GM15510 (cell line): ENCODE measurements at regions not wholly inside any gene's neighbourhood (a gene's known extent, or its start where the extent isn't known, plus 50 kb on each side); places are given as distances from the start of the nearest gene placed in this dataset.

Experiments
- POLR2A ChIP-seq: IDR thresholded peaks from 3 replicates; pipeline ENCODE4 v1.6.1; 2011; ENCODE audit warnings: borderline replicate concordance; ENCODE audit not compliant: insufficient read length; ENCODE audit errors: extremely low read depth

DNA sequence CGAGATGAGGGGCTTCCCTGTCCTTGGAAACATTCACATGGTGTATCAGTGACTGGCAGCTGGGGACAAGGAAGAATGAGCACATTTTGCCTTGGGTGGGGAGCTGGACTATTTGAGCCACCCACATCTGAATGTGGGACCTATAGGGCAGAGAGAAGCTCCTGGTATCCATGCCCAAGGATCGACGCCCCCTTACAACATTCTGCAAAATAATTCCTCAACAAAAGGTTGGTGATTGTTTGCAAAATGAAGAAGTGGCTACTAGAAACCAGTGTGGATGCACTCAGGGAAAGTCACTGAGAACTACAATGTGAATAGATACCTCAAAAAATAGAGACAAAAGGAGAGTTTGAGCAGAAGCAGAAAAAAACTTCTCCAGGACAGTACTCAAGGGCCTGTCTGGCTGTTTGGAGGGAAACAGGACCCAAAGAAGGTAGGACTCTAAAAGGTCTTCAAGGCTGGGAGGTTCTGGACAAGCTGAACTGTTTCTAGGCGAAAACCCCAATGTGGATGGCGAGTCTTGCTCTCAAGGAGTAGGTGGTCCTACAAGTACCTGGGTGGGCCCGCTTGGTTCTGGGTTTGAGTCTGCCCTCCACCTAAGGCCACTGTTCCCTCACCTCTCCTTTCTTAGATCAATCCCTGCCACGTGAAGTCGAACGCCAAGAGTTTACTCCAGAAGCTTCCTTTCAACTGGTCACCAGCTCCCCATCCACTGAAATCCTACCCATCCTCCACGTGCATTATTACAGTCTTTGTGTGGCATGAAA, 125.0 kb upstream of the ZNF746 start:
- TF ChIP-seq POLR2A, result no peak

DNA sequence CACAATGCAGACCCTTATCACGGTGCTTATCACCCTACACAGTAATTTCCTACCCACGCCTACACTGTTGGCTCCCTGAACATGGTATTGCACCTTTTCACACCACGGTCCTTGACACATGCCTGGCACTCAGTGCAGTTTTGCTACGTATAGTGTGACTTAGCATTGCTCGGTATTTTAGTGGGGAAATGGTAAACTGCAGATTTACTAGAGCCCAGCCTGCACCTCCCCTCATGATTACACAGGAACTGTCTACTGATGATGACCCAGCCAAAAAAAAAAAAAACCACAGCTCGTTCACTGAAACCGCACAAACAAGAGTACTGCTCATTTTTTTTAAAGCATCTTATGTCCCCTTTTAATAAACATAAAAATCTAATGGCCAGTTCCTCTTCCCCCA, 124.2 kb upstream of the ZNF746 start:
- TF ChIP-seq POLR2A, result no peak

DNA sequence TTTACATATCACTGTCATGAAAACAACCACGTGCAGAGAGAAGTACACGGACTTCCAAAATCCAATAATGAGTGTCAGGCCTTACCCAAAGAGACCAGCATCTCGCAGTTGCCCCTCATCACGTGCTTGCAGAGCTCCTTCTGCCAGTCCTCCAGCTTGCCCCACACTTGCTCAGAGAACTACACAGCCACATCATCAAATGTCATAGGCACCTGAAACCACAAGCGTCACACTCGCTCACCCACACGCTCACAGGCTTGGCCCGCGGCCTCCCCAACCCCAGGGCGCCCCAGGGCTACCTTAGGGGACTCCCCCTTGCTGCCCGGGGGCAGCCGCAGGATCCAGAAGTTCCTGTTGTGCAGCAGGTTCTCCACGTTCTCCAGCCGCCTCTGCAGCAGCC, 123.4 kb upstream of the ZNF746 start:
- TF ChIP-seq POLR2A, result no peak

DNA sequence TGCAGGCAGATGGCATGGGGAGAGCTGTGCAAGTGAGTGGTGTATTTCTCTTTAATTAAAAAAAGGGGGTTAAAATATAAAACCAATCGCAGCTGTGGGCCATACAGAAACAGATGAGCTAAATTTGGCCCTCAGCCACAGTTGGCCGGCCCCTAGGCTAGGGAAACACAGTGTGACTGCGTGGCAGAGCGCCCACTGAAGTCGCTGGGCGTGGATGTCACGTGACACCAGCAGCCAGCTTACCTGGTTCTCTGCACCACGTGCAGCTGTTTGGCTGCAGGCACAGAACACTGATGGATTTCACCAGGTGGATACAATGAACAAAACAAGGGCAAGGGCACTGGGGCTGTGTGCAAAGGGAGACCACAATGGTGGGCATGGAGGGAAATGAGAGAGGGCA, 119.3 kb upstream of the ZNF746 start:
- no peak for TF ChIP-seq POLR2A

DNA sequence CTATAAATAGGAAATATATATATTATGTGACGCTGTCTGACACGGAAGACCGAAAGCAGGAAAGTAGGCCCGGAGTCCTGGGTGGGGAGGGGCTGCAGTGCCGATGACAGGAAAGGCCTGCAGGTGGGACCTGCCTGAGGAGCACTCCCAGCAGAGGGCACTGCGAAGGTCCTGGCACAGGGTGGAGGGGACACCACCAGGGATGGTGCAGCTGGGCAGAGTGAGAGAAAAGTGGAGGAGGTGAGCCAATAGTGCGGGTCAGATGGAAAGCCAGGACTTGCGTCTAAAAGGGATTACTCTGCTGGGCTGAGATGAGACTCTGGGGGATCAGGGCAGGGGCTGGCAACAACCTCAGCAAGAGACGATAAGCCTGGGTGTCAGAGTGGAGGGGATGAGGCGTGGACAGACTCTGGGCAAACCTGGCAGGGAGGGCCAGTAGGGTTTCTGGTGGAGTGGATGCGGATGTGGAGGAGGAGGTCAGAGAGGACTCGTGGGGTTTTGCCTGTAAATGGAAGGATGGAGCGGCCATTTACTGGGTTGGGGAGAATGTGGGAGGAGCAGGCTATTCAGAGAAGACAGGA, 118.2 kb upstream of the ZNF746 start:
- no peak for TF ChIP-seq POLR2A

DNA sequence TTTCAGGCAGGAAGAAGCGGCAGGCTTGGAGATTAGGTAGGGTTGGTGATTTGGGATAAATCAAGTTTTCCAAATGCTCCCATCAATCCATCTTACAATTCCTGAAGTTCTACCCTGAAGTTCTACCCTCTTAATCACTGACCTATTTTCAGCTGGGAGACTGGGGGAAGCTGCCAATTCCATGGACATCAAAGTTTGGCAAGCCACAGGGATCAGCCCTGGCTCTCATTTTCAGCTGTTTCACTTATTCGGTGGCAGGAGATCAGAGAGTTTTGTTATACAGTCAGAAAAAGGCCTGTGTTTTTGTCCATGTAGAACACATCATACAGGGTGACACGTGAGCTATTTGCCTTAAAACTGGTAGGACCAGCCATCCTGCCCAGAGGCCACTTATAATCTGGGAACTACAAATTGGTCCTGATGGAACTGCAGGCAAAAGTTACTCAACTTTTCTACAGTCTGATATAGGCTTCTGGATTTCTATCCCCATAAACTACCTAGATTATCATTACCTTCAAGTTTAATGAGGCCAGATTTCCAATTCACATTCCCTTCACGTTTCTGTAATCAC, 112.9 kb upstream of the ZNF746 start:
- no peak for TF ChIP-seq POLR2A

DNA sequence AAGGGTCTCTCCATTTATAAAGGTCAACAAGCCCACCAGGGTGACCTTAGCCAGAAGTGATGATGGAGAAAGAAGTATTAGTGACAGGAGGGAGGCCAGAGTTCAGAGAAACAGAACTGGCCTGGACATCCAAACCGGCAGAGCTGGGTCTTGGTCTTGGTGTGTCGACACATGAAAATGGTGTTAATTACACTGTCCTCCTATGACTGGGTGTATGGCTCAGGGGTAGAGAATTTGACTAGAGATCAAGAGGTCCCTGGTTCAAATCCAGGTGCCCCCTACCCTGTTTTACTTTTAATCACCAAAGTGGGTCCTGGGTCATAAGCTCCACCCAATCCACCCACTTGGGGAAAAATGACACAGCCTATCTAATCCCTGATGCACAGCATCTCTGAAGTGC, 110.6 kb upstream of the ZNF746 start:
- TF ChIP-seq POLR2A, result no peak

DNA sequence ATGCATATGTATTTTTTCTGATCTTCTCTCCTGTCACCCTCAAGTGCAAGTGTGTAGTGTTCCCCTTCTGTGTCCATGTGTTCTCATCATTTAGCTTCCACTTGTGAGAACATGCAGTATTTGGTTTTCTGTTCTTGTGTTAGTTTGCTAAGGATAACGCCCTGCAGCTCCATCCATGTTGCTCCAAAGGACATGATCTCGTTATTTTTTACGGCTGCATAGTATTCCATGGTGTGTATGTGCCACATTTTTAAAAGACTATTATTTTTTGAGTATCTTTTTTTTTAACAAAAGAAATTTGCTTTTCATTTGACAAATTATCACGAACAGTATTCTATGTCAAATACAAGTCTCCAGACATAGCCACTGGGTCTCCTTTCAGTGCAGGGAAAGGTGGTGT, 110.1 kb upstream of the ZNF746 start:
- TF ChIP-seq POLR2A, result no peak

DNA sequence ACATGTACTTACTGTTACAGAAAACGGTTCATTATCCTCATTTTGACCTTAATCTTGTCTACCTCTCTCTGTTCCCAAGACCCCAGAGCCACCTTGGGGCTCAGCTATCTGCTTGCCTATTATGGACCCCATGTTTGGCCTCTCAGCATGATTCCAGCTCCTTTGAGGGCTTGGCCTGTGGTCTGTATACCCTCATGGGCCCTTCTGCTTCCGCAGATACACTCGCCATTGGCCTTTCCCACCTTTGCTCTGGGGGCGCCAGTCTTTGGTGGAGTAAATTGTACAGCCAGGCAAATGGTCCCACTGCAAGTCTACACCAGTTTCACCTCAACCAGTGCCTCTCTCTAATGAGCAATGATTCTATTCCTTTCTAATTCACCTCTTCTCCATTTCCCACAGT, 109.2 kb upstream of the ZNF746 start:
- TF ChIP-seq POLR2A, result no peak

DNA sequence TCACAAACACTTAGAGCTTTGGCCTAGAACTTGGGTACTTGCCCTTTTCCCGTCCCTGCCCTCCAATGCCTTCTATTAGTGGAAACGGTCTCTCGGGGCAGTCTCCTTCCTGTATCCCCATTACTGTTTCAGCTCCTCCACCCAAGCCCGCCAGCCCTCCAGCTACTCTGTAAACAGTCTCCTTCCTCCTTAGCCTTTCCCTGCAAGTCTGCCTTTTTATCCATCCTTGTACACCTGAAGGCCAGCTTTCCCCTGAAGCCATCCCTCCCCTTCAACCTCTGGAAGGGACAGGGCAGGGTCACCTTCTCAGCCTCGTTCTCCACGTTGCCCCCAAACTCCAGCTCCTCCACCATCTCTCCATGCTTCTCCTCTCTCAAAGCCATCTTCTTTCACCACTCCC, 108.1 kb upstream of the ZNF746 start:
- no peak for TF ChIP-seq POLR2A

DNA sequence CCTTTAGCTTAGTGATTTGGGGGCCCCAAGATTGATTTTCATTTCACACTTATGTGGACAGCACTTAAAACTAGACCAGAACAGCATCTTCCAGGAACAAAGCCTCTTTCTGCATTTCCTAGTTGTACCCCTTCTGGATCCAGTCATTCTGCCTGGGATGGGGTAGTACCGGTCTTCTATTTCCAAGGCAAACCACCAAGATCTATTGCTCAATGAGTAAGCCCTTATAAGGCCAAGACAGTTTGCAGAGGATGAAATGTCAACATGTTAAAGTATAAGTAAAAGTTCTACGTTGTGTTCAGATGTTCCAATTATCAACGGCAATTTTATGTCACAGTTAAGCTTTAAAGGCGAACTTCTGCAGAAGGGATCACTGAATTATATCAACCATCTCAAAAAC, 106.9 kb upstream of the ZNF746 start:
- no peak for TF ChIP-seq POLR2A

DNA sequence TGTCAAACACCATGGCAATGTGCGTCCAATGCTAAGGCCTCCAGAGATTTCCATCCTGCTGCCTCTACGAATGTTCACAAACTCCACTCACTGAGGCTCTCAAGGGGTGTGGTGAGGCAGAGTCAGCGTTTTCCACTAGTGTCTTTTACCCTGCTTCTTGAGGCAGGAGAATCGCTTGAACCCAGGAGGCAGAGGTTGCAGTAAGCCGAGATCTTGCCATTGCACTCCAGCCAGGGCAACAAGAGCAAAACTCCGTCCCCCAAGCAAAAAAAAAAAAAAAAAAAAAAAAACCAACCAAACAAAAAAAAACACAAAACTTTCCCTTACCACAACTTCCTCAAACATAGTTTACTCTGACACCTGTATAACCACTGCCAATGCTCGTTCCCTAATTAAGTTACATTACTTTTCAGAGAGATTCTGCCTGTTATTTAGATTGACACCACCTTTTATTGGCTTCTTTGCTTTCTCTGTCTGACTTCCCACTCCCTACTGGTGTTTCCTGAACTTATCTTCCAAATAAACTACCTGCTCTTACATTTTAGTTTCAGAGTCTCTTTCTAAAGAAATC, 102.1 kb upstream of the ZNF746 start:
- no peak for TF ChIP-seq POLR2A

DNA sequence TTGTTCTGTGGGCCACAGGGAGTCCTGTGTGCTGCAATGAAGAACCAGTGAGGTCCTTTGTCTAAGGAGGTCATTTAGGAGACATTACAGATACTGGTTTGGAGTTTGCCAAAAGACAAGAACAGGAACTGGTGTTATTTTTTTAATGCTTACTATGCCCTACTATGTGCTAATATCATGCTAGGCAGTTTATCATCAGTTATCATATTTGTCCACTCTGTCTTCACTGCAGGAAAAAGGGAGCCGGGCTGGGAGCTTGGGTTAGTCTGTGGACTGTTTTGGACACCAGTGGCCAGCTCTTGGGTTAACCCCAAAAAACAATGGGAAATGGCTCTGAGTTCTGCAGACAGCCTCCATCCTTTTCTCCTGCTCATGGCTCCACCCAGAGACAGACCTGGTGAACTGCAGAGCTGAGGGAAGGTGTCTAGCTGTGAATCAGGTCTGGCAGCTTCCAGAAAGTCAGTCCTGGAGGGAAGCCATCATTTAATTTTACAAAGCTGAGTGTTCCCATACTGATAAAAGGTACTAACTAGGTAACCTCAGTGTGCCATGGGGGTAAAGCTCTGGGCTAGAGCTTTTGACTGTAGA, 101.2 kb upstream of the ZNF746 start:
- no peak for TF ChIP-seq POLR2A

DNA sequence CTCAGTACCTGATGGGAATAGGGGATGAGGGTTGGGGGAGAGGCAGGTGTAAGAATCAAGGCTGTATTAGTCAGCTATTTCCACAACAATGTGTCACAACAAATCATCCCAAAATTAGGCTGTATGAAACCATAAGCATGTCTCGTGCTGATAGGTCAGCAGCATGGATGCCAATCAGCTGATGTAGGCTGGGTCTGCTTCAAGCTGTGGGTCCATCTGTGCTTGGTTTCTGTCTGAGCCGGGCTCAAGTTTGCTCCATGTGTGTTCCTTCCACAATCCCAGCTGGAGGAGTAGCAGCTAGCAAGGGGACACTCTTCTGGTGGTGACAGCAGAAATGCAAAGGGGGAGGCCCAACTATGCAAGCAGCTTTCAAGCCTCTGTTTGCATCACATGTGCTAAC, 97.9 kb upstream of the ZNF746 start:
- TF ChIP-seq POLR2A, result no peak

DNA sequence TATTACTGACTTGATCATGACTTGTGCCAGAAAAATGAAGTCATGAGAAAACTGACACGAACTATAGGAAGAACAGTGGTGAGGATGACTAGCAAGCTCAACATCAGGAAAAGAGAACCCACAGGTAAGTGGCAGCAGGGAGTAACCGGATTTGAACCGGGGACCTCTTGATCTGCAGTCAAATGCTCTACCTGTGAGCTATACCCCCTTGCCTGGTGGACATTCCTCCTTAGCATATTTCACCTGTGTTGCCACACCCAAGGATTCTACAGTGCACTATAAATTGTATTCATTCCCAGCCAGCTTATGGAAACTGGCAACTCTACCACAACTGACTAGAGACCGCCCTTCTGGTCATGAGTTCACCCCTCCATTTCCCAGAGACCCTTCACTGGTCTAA, 97.5 kb upstream of the ZNF746 start:
- no peak for TF ChIP-seq POLR2A
